Spinal cord (tissue), 9 donors: ENCODE measurements at regions not wholly inside any gene's neighbourhood (a gene's known extent, or its start where the extent isn't known, plus 50 kb on each side); places are given as distances from the start of the nearest gene placed in this dataset.

Experiments used
- DNase-seq, 6 donors: peaks; one replicate each; pipeline versions ENCODE4 v3.0.0 to v3.0.0-alpha.2; 2013 to 2015; ENCODE audit warnings: low spot score in 6 of 6, low read depth in 4 of 6
- H3K27ac ChIP-seq: one replicate; pipeline ENCODE4 v1.5.1; 2013; ENCODE audit warnings: low read depth, low read length, control low read depth
- H3K27me3 ChIP-seq: one replicate; pipeline ENCODE4 v1.6.1; 2013; ENCODE audit warnings: low read length; ENCODE audit not compliant: control insufficient read depth, insufficient read depth
- H3K36me3 ChIP-seq: one replicate; pipeline ENCODE4 v1.6.1; 2013; ENCODE audit warnings: low read length; ENCODE audit not compliant: control insufficient read depth, insufficient read depth
- H3K4me1 ChIP-seq: one replicate; pipeline ENCODE4 v1.6.1; 2013; ENCODE audit warnings: low read length; ENCODE audit not compliant: control insufficient read depth, insufficient read depth
- H3K4me3 ChIP-seq: one replicate; pipeline ENCODE4 v1.5.1; 2013; ENCODE audit warnings: low read depth, low read length, control low read depth
- H3K9me3 ChIP-seq: one replicate; pipeline ENCODE4 v1.6.1; 2013; ENCODE audit warnings: low read length; ENCODE audit not compliant: control insufficient read depth, insufficient read depth
- WGBS: methylation state at CpG from one replicate; pipeline ENCODE4 v1.1.5; 2013; ENCODE audit warnings: missing lambda C conversion rate; ENCODE audit not compliant: insufficient coverage; 5-methylcytosine and 5-hydroxymethylcytosine counted together
- donor health status: healthy.

DNA sequence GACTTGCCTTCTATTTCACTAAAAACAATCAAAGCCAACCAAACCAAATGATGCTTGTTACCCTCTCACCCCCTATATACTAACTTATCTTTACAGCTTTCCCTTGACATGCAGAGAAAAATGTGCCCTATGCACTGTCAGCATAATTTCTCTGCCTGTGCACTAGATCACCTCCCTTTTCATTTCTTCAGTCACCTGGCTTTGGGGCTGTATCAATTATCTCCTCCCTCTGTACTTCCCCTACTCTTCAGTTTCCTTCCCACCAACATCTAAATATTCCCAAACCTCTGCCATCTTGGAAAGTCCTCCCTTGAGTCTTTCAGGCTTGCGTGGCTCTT, 103.5 kb upstream of the TAPT1 start:
- WGBS = 92% methylated on average over 1 of the region's 1 CpG
- Histone ChIP-seq H3K27ac (no peak overlapping the region), H3K4me1 (no peaks in the 10 kb centered on the region), H3K4me3 (no peak overlapping the region), H3K27me3 (no peaks in the 10 kb centered on the region), H3K9me3 (no peaks in the 10 kb centered on the region), H3K36me3 (no peaks in the 10 kb centered on the region)
- DNase-seq = no peak

DNA sequence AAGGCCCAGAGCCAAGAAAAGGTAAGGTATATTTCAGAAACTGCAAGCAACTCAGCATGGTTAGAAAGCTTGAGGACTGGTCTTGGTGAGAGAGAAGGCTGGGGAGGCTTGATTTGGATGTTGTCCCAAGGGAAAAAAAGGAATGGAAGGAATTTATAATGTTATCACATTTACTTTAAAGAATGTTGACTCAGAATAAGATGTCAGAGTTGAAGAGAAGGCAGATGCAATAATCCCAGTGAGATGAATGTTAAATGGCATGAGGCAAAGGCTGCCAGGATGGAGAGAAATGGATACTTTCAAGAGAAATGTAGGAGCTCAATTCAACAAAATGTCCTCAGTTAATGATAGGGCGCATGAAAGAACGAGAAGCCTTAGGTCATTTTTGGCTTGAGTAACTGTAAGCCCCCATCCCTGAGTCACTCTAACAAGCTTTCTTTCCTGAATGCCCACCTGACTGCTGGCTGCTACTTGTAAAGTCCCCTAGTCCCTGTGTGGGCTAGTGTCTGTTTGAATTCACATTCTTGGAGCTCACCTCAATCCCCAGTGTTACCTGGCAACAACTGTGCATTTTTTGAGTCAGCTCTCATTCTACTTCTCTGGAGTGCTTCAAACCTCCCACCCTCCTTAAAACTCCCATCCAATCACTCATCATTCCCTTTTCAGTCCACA, 103.0 kb upstream of the TAPT1 start:
- WGBS = 86% methylated on average over 2 of the region's 2 CpGs
- DNase-seq = no peak

DNA sequence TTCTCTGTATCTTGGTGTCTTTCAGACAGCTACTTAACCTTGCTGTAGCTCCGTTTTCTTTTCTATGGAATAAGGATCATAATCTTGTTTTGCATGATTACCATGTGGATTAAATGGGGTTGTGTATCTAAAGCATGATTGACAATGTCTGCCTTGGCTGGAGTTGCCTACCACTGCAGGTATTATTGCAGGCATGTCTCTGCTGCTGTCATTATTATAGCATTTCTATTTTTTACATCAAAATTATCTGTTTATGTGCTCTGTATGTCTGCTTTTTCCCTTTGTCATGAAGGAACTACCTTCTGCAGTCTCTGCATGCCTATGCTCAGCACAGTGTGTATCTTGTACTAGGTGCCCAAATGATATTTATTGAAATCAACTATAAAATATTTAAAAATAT, 95.9 kb upstream of the TAPT1 start:
- WGBS = no CpG with 5 or more reads among the region's 1 CpG
- H3K27ac ChIP-seq = no peak overlapping the region
- no peaks in the 10 kb centered on the region for H3K9me3 ChIP-seq
- H3K4me1 ChIP-seq = no peaks in the 10 kb centered on the region
- H3K36me3 ChIP-seq = no peaks in the 10 kb centered on the region
- H3K4me3 ChIP-seq = no peak overlapping the region
- no peak for DNase-seq
- no peaks in the 10 kb centered on the region for H3K27me3 ChIP-seq

More for the DNA sequence above, 103.0 kb upstream of the TAPT1 start:
- no peaks in the 10 kb centered on the region for H3K9me3 ChIP-seq
- no peak overlapping the region for H3K4me3 ChIP-seq
- no peaks in the 10 kb centered on the region for H3K4me1 ChIP-seq
- H3K27ac ChIP-seq = no peak overlapping the region
- H3K36me3 ChIP-seq = no peaks in the 10 kb centered on the region
- no peaks in the 10 kb centered on the region for H3K27me3 ChIP-seq

DNA sequence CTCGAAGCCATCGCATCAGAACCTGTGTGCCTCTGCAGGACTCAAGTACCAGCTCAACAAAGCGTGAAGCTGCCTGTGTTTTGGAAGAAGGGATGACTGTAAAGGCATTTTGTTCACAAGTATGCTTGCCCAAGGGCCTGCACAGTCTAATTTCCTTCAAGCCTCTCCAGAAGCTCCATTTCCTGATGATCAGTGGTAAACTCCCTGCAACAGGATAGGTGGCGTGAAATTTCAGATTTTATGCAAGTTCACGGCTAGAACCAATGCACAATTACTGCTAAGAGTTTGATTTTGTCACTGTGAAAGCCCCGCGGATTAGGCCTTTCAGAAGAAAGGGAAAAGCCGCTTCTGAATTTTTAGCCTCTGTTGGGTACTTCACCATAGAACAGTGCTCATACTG, 89.2 kb upstream of the TAPT1 start:
- Histone ChIP-seq H3K9me3 (no peaks in the 10 kb centered on the region), H3K36me3 (no peaks in the 10 kb centered on the region), H3K27me3 (no peaks in the 10 kb centered on the region), H3K4me1 (no peaks in the 10 kb centered on the region), H3K27ac (no peak overlapping the region), H3K4me3 (no peak overlapping the region)
- peak in 1 of 6 donors; percentile 5 for DNase-seq
- 72% methylated on average over 6 of the region's 8 CpGs for WGBS

DNA sequence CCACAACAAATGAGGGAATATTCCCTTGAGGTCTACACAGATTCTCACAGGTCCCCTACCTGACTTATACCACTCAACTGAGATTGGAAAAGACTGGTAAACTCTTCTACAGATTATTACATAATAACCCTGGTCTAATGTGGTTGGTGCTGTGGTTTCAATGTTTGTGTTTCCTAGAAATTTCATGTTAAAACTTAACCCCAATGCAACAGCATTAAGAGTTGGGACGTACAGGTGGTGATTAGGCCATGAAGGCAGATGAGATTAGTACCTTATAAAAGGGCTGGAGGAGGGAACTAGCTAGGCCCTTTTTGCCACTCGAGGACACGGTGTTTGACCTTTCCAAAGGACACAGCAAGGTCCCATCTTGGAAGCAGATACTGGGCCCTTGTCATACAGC, 84.3 kb upstream of the TAPT1 start:
- DNase-seq = no peak
- no peaks in the 10 kb centered on the region for H3K27me3 ChIP-seq
- H3K4me3 ChIP-seq = no peak overlapping the region
- H3K27ac ChIP-seq = no peak overlapping the region
- H3K36me3 ChIP-seq = no peaks in the 10 kb centered on the region
- H3K9me3 ChIP-seq = no peaks in the 10 kb centered on the region
- no peaks in the 10 kb centered on the region for H3K4me1 ChIP-seq
- WGBS = 50% methylated on average over 2 of the region's 3 CpGs

DNA sequence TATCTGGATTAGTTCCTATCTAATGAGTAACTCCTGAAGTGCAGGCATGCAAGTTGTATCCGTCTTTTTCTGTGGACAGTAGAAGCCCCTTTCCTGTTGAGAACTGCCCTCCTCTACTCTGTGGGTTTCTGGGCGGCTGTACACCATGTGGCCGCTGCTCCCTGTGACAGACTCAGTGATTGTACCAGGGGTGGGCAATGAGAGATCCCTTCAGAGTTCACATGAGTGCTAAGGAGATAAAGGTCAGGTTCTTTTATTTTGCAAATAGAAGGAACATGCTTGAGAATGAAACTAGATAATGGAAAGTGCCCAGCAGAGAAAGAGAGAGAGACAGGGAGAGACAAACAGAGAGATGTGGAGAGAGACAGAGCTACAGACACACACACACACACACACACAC, 76.4 kb upstream of the TAPT1 start:
- 57% methylated on average over 1 of the region's 3 CpGs for WGBS
- Histone ChIP-seq H3K27ac (no peak overlapping the region), H3K4me1 (no peaks in the 10 kb centered on the region), H3K9me3 (no peaks in the 10 kb centered on the region), H3K36me3 (no peaks in the 10 kb centered on the region), H3K4me3 (no peak overlapping the region), H3K27me3 (no peaks in the 10 kb centered on the region)
- no peak for DNase-seq

DNA sequence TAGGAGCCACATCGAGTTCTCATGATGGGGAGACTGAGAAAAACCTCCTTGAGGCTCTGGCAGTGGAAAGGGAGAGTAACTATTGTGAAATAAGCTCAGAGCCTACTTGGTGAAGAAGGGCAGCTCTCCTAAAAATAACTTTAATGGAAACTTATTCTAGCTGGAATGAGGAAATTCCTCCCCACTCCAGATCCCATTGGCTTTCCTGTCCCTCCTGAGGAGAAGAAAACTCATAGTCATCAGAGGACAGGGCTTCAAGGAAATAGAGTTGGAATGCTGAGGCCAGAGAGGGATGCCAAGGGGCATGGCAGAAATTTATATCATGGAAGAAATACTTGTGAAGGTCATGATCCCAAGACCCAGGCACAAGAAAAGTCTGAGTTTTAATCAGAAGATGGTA, 70.7 kb upstream of the TAPT1 start:
- H3K9me3 ChIP-seq = no peaks in the 10 kb centered on the region
- H3K27ac ChIP-seq = no peak overlapping the region
- no peaks in the 10 kb centered on the region for H3K27me3 ChIP-seq
- H3K36me3 ChIP-seq = no peaks in the 10 kb centered on the region
- no CpG with 5 or more reads among the region's 1 CpG for WGBS
- no peaks in the 10 kb centered on the region for H3K4me1 ChIP-seq
- DNase-seq = no peak
- no peak overlapping the region for H3K4me3 ChIP-seq

DNA sequence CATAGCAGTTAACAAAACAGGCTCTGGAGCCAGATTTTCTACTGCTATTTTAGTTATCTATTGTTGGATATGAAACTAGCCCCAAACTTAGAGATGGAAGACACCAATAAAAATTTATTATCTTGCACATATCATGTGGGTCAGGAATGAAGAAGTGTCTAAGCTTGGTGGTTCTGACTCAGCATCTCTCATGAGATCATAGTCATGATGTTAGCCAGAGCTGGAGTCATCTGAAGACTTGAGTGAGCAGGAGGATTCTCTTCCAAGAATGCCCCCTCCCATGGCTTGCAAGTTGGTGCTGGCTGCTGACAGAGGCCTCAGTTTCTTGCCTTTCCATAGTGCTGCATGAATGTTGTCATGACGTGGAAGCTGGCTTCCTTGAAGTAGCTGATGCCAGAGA, 68.2 kb upstream of the TAPT1 start:
- no peaks in the 10 kb centered on the region for H3K9me3 ChIP-seq
- H3K27ac ChIP-seq = no peak overlapping the region
- no peak overlapping the region for H3K4me3 ChIP-seq
- no CpG with 5 or more reads among the region's 1 CpG for WGBS
- H3K27me3 ChIP-seq = no peaks in the 10 kb centered on the region
- DNase-seq = no peak
- H3K4me1 ChIP-seq = no peaks in the 10 kb centered on the region
- H3K36me3 ChIP-seq = no peaks in the 10 kb centered on the region

DNA sequence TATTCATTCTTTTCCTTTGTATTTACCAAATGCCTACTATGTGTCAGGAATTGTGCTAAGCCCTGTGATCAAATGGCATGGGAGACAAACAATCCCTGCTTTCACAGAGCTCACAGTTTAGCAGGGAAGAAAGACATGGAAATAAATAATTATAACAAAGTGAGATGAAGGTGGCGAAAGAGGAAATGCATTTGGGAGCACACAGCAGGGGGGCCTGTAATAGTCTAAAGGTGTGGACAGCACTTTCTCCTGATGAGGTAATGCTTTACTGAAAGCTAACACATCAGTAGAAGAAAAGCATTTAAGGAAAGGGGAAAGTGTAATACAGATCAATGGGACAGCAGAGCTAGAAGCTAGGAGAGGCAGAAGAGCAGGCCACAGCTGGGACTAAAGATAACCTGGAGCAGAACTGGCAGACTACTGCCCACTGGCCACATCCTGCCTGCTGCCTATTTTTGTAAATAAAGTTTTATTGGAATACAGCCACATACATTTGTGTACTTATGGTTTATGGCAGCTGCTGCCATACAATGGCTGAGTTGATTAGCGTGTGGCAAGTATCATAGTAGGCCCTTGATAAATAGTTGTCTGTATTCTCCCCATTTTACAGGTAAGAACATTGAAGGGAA, 67.1 kb upstream of the TAPT1 start:
- 100% methylated on average over 1 of the region's 2 CpGs for WGBS
- H3K4me3 ChIP-seq = no peak overlapping the region
- H3K27me3 ChIP-seq = no peaks in the 10 kb centered on the region
- H3K36me3 ChIP-seq = no peaks in the 10 kb centered on the region
- no peaks in the 10 kb centered on the region for H3K4me1 ChIP-seq
- DNase-seq = no peak
- H3K9me3 ChIP-seq = no peaks in the 10 kb centered on the region
- H3K27ac ChIP-seq = no peak overlapping the region

DNA sequence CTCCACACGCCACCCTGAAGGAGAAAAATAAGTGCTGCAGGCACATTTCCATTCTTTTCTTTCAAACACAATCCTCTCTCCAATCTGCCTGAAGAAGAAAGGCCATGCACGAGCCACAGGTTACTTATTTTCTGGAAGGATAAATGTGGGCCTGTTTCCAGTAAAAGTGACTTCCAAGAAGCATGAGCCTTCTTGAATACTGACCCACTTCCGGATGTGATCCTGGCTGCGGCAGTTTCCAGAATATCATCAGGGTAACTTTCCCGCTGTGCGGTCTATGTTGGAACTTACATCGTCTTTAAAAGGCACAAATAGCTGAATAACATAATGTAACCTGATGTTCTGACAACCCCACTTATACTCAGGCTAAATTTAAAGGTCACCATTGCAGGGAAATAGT, 66.3 kb upstream of the TAPT1 start:
- Histone ChIP-seq H3K9me3 (no peaks in the 10 kb centered on the region), H3K27me3 (no peaks in the 10 kb centered on the region), H3K27ac (no peak overlapping the region), H3K36me3 (no peaks in the 10 kb centered on the region), H3K4me3 (no peak overlapping the region), H3K4me1 (no peaks in the 10 kb centered on the region)
- DNase-seq = peak in 2 of 6 donors; percentile 11 to 18
- 53% methylated on average over 2 of the region's 7 CpGs for WGBS
